GM10266 (cell line): ENCODE measurements at regions not wholly inside any gene's neighbourhood (a gene's known extent, or its start where the extent isn't known, plus 50 kb on each side); places are given as distances from the start of the nearest gene placed in this dataset.
"Not testable (repeated sequence)": the region's sequence is repeated elsewhere in the genome, so short reads cannot be mapped to it uniquely, and the experiment has no call there.

Source experiments
- DNase-seq: peaks from one replicate; pipeline ENCODE4 v3.0.0; 2012; ENCODE audit errors: extremely low spot score
- TF ChIP-seq, protein P1 (sequence below): IDR thresholded peaks from 2 replicates; pipeline ENCODE4 v1.5.1; 2012; ENCODE audit warnings: mild to moderate bottlenecking, low read depth; ENCODE audit not compliant: control insufficient read depth, insufficient read depth; ENCODE audit errors: missing control alignments

DNA sequence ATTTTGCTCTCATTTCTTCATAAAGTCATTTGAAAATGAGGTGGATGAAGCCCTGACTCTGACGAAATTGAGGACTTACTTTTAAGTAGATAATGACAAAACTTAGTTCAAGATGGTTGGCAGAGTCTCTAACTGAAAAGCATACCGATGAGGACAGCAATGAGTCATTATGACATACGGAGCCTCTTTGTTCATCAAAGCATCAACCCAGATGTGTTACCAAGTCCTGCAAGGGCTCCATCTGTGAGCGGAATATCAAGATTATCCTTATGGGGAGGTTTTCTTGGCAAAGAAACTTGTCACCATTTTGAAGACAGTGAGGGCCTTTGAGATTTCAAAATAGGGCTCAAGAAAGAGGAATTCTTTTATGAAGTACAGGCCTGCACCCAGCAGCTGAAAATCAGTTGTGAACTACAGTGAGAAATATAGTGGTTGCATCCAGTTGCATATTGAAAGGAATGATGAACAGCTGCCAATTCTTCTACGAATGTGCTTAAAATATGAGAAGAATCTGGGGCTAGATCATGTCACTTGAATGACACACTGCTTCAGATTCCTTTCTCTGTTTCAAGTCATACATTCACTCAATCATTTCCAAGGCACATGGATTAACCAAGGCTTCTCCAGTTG lies 86.6 kb upstream of the SLC24A2 start:
- TF ChIP-seq, protein P1, sequence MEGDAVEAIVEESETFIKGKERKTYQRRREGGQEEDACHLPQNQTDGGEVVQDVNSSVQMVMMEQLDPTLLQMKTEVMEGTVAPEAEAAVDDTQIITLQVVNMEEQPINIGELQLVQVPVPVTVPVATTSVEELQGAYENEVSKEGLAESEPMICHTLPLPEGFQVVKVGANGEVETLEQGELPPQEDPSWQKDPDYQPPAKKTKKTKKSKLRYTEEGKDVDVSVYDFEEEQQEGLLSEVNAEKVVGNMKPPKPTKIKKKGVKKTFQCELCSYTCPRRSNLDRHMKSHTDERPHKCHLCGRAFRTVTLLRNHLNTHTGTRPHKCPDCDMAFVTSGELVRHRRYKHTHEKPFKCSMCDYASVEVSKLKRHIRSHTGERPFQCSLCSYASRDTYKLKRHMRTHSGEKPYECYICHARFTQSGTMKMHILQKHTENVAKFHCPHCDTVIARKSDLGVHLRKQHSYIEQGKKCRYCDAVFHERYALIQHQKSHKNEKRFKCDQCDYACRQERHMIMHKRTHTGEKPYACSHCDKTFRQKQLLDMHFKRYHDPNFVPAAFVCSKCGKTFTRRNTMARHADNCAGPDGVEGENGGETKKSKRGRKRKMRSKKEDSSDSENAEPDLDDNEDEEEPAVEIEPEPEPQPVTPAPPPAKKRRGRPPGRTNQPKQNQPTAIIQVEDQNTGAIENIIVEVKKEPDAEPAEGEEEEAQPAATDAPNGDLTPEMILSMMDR, result no peak

DNA sequence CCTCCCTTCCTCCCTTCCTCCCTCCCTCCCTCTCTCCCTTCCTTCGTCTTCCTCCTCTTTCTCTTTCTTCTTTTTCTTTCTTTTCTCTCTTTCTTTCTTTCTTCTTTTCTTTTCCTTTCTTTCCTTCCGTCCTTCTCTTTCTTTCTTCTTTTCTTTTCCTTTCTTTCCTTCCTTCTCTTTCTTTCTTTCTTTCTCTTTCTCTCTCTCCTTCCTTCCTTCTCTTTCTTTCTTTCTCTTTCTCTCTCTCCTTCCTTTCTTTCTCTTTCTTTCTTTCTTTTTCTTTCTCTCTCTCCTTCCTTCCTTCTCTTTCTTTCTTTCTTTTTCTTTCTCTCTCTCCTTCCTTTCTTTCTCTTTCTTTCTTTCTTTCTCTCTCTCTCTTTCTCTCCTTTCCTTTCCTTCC lies 84.4 kb upstream of the SLC24A2 start:
- not testable (repeated sequence) for DNase-seq

More for the DNA sequence above, 86.6 kb upstream of the SLC24A2 start:
- no peak for DNase-seq

DNA sequence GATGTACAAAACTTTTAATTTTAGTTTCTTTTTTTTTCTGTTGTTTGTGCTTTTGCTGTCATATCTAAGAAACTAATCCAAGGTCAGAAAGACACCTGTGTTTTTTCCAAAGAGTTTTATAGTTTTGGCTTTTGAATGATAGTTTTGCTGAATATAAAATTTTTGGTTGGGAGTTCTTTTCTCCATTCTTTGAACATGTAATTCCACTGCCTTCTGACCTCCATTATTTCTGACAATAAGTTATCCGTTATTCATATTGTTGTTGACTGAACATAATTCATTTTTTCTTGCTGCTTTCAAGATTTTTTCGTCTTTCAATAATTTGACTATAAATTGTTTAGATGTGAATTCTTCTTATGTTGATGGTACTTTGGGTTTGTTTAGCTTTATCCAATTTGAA lies 82.2 kb upstream of the SLC24A2 start:
- TF ChIP-seq, protein P1, result no peak
- no peak for DNase-seq

DNA sequence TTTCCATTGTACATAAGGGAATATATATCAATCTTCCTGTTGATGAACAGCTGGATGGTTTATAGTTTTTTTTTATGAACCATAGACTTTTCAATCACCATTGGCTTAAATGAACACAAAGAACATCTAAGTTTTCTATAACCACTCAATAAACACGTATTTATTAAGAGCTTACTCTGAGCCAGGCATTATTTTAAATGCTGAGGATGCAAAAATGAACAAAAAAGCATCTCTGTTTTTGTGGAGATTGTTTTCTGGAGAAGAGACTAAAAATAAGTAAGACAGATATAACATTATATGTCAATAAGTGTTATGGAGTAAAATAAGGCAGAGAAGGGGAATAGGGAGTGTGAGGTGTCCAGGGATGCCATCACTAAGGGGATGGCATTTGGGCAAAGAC lies 52.1 kb upstream of the SLC24A2 start:
- no peak for DNase-seq
- TF ChIP-seq, protein P1, result no peak
